ENCODE measurements at regions not wholly inside any gene's neighbourhood (a gene's known extent, or its start where the extent isn't known, plus 50 kb on each side); places are given as distances from the start of the nearest gene placed in this dataset.
A peak's percentile ranks its signal among the peaks of the same experiment; 100 is the strongest.
"Not testable (repeated sequence)": the region's sequence is repeated elsewhere in the genome, so short reads cannot be mapped to it uniquely, and the experiment has no call there.

DNA sequence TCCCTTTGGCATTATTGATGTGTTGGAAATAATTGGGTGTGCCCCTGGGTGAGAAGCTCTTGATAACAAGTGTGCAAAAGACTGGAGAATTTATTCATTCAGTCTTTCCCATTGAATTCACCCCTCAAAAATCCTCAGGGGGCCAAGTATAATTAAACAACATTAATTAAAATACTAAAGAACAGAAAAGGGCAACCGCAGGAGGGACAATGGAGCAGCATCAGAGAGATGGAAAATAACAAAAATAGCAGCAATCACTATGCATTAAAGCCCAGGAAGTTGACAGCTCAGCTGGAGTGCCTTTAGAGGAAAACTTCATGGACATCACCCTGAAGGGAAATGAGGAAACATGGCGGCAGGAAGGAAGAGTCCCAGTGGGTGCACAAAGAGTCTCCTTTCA lies 227.6 kb downstream of the MINAR1 start:
- no peak for DNase-seq

DNA sequence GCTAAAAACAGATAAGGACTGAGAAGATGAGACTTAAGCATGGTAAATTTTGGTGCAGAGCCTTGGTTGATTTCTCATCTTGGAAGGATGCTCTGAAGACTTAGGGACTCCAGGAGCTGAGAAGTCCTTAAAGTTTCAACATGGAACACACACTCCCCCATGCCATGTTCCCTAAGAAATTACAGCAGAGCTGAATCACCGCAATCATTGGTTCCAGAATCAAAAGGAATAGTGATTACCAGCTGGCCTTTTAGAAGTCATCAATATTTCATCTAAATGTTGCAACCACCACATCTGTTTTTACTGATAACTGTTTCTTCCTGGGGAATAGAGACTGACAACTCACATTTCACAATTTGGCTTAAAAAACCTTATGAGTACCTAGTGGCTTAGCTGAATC lies 229.3 kb downstream of the MINAR1 start:
- DNase-seq: no peak

DNA sequence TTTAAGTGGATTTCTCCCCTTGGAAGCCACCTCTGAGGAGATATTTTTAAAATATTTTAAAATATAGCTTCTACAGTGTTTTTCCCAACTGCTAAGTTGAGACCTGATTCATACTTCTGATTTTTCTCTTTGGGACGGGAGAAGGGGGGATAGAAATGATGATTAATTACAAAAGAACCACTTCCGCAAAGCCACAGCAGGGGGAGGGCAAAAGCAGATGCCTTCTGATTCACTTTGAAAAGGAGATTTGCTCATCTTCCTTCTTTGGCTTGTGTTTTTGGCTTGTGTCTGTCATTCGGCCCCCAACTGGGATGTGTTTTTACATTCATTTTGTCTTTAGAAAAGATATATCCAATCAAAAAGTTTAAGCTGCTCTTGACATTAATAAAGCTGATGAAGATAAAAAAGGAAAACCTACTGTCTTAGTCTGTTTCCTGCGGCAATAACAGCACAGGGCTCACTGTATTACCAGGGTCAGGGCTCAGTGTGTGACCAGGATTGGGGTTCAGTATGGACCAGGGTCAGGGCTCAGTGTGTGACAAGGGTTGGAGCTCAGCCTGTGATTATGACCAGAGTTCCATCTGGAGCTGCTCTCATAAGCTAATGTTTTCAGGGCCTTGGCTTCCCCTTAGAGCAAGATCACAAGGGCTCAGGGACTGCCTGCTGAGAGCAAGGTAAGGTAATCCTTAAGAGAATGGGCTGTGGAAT lies 223.2 kb downstream of the MTHFS start:
- DNase-seq: peak in 1 of 3 donors; percentile 70

DNA sequence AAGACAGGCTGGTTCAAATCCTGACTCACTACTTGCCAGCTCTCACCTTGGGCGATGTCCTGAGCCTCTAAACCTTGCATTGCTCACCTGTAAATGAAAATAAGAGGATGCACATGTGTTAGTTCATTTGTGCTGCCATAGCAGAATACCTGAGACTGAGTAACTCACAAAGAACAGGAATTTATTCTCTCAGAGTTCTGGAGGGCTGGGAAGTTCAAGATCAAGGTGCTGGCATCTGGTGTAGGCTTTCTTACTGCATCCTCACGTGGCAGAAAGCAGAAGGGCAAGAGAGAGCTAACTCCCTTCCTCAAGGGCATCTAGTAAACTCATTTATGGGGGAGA lies 222.7 kb downstream of the MTHFS start:
- no peak for DNase-seq

DNA sequence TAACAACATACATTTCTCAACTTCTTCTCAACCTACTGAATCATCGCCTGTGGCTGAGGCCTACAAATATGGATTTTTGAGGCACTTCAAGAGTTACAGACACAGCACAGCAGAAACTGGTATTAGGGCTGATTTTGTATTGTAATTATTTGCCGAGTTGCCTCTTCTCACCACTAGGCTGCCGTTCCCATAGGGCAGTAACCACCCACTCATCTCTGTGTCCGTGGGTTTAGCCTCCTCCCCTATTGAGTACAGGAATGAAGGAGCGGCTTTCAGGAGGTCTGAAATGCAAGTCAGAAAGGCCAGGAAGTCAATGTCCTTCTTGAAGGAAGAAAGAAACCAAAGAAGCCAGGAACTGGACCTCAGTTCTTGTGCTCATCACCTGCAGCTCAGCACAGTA lies 220.8 kb downstream of the MTHFS start:
- no peak for DNase-seq

DNA sequence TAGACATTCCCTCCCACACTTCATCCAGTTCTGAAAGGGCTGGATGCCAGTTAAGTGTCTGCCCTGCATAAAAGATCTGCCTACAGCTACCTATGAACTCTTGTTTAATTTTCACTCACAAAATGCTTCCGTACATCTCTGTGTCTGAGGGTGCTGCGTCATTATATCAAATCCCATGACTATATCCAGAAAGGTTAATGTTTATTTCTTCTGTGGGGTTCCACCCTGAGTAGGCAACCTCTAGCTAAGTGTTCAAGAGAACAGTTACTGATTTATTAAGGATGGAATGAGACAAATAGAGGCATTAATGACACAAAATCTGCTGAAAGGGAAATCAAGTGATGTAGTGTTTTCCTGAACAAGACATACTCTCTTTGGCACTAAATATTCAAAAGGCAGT lies 220.2 kb downstream of the MTHFS start:
- no peak for DNase-seq

DNA sequence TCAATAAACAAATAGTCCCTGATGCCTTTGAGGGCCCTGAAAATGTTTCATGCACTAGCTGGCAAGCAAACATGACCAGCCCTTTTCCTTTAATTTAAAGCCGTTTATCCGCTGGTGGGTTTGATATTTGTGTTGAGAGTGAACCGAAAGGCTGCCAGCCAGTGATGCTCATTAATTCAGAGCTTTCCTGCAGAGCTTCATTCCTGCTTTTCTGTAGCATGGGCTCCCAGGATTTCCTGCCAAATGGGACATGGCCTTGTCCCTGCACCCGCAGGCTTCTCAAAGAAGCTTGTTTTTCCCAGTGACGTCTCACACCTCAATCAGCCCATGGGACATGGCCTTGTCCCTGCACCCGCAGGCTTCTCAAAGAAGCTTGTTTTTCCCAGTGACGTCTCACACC lies 219.6 kb downstream of the MTHFS start:
- DNase-seq: no peak

DNA sequence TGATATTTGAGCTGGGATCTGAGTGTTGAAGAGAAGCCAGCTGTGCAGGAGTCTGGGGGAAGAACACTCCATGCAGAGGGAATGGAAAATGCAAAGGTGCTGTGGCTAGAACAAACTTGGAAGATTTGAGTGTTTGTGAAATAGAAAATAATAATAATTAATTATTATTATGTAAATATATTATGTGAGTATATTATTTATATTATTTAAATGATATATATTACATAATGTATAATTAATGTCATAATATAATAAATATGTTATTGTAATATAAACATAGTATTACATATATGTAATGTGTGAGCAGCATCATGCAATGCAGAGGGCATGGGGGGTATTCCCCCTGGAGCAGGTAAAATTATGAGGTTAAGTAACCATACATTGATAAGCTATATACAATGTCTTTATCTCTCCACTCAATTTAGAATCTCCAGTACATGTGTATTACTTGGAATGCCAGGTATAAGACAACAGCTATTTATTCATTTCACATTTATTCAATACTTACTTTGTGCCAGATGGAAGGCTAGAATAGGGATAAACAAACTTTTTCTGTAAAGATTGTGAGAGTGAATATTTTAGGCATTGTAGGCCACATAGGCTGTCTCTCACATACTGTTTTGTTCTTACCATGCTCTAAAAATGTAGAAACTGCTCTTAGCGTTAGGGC lies 218.6 kb downstream of the MTHFS start:
- DNase-seq: no peak

DNA sequence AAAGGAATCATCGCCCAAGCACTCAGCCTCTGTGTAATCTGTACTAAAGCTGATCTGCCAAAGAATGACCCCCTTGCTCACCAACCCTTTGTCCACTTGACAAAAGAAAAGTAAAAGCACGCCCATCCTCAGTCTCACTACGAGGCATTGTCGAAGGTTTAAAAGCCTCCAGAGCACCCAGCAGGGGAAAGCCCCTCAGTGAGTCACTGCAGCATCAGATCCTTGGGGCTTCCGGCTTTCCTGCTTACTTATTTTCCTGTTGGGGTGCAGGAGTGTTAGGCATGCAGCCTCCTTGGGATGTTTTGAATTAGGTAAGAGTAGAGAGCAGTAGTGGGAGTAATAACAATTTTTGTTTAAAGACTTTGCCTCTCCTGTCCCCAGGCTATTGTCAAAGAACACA lies 216.1 kb downstream of the MTHFS start:
- peak in 1 of 3 donors; percentile 68 for DNase-seq

DNA sequence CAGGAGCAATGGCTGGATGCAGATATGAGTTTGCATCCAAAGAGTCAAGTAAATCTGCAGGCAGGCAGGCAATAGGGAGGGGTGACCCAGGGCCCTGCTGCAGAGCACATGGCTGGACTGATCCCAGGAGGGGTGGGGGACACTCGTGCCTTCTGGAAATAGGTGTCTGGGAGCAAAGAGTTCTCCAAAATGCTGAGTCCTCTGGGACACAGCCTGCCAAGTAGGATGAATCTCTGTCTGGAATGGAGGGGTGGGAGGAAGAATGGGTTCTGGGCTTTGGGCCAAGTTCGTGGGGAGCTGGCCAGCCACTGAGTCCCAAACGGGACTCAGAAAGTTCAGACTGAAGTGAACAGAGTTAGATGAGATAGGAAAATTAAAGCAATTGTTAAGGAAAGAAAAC lies 214.5 kb downstream of the MTHFS start:
- DNase-seq: peak; percentile 68 to 84 (median 83)

DNA sequence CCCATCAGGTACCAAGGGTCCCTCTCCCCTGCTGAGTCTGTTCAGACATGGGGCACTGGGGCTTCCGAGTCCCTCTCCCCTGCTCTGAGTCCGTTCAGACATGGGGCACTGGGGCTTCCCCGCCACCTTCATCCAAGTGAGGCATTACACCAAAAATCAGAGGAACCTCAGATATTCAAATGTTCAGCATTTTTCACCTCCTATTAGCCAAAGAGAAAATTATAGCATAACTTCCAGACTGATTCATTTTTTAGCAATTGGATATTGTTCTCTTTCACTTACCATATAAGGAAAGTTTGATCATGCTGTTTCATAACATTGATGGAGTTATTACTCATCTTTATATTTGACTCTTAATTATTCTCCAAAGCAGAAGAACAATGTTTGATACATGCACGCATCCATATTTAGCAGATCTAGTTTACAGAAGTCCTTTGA lies 213.9 kb downstream of the MTHFS start:
- DNase-seq: peak in 1 of 3 donors; percentile 65

DNA sequence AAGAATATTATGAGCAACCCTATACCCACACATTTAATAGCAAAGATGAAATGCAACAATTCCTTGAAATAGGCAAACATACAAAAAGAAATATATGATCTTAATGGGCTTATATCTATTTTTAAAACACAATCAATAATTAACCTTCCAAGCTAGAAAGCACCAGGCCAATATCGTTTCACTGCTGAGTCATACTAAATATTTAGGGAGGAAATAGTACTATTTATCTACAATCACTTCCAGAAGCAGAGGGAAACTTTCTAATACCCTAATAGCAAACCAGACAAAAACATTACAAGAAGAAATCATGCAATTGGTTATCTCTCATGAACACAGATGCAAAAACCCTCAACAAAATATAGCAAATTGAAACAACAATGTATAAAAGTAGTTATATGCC lies 207.8 kb downstream of the MTHFS start:
- no peak for DNase-seq

DNA sequence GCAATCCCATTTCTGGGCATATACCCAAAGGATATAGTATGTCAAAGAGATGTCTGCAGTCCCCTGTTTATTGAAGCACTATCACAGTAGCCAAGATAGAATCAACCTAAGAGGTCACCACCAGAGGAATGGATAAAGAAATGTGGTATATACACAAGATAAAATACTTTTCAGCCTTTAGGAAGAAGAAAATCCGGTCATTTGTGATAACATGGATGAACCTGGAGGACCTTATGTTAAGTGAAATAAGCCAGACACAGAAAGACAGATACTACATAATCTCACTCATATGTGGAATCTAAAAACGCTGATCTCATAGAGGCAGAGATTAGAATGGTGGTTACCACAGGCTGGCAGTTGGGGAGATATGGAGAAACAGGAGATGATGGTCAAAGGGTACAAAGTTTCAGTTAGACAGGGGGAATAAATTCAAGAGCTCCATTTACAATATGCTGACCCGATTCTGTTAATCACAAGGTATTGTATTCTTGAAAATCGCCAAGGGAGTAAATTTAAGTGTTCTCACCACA lies 195.8 kb downstream of the MTHFS start:
- DNase-seq: no peak

DNA sequence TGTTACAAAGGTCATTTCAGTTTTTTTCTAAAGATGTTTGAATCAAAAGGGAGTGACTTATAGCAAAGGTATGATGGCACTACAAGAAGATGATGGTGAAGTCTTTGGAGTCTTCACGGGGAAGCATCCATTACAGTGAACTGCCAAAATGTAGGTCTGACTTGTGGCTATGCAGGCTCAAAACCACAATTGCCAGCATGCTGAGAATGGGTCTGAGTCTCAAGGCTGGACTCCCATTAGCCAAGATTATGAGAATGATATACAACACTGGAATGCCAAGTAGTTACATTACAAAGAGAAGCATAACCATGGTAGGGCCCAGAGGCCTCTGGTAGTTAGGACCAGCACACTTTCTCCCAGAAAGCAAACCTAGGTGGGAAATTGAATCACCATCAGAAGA lies 194.2 kb downstream of the MTHFS start:
- DNase-seq: no peak

DNA sequence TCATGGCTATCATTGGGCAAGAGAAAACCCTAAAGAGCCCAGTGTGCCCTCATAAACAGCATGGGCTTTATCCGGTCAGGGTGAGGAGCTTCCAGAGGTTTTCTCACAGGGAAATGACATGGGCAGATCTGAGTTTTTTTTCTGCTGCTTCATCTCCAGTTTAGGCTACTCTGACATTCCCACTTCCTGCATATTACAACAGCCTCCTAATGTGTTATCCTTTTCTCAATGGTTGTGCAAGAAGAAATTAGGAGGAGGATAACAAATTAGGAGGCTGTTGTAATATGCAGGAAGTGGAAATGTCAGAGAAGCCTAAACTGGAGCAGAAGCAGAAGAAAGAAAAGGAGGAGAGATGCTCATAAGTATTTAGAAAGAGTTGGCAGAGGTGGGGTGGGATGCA lies 175.6 kb downstream of the MTHFS start:
- no peak for DNase-seq

DNA sequence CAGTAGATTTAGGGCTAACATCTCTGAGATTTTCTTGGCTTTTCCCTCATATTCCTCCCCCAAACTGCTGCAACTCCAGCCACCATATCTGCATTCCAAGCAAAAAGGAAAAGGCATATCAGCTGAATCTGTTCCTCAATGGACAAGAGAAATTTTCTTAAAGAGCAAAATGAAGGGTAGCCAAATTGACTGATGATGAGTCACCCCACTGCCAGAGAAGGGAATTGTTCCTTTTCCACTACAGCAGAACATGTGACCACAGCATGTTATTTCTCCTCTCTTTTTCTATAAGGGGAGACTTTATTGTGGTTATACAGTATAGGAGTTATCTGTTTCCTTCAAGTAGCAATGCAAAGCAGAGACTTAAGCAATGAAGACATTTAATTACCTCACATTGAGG lies 172.5 kb downstream of the MTHFS start:
- peak in 1 of 3 donors; percentile 41 for DNase-seq

DNA sequence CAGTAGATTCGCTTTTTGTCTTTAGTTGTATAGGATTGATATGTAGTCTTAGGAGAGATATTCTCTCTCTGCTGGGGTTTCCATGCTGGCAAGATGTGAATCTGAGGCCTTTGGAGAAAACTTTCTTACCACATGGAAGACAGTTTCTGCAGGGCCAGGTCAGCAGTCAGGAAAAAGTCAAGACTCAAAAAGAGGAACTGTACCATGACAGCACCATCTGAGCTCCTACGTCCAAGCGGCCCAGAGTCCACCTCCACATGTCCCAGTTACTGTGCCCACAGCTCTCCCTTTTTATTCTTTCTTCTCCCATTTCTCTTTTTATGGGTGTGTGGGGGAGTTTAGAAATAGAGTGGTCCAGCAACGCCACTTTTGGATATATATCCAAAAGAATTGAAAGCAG lies 172.0 kb downstream of the MTHFS start:
- no peak for DNase-seq

DNA sequence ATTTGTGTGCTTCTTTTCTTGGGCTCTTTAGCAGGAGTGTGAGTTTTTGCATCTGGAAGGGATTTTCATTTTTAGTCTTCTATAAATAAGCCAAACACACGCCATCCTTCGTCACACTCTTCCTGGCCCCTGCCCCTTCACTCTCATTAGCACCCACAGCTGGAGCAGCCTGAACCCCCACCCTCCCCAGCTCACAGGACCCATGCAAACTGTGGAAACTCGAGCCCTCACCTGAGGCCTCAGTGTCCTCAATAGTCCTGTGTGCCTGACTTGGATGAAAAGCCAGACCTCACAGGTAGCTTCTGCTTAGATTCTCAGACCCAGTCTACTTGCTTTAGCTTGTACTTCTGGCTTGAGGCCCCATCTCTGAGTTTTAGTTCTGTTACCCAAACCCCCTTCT lies 167.9 kb downstream of the MTHFS start:
- DNase-seq: no peak

DNA sequence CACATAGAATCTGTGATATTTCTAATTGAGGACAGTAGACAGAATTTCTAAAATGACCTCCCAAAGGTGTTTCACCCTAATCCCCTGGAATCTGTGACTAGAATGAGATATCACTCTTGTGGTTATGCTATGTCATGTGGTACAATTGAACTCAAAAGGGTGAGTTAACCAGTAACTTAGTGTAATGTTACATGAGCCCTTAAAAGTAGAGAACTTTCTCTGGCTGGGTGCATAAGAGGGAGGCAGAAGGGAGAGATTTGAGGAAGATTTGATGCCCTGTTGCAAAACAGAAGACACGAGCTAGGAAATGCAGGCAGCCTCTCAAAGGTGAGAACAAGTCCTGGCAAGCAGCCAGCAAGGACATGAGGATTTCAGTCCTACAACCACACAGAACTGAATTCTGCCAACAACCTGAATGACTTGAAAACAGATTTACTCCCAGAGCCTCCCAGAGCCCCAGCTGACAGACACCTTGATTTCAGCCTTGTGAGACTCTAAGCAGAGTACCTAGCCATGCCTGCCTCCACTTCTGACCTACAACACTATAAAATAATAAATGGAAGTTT lies 160.3 kb downstream of the MTHFS start:
- DNase-seq: no peak

DNA sequence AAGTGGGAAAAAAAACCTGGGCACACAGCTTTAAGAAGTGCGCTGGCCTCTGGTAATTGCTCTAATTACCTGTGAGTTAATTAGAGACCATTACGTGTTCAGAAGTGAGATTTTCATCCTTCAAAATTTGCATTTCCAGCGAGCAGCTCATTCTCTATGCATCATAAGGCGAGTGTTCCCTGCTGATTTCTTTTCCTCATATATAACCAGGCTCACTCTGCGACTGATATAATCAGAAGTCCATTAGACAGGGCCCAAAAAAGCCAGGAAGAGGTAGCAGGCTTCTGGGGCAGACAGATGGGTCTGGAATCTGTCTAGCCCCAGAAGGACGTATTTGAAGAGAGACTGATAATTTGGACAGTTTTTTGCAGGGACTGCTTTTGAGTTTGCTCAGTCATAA lies 158.7 kb downstream of the MTHFS start:
- no peak for DNase-seq

DNA sequence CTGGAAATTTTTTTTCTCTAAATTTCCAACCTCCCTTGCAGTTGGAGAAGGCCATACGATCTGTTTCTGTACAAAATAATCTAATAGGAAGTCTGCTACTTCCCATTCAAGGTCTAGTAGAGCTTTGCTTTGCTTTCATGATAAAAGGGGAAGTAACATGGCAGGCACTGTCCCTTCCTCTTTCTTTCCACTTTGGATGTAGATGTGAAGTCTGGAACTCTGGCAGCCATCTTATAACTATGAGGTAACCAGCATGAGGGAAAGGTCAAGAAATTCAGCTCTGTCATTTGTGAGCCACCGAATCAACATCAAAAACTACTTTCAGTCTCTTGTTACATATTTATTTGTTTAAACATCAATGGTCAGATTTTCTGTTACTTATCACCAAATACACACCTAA lies 156.3 kb downstream of the MTHFS start:
- no peak for DNase-seq

DNA sequence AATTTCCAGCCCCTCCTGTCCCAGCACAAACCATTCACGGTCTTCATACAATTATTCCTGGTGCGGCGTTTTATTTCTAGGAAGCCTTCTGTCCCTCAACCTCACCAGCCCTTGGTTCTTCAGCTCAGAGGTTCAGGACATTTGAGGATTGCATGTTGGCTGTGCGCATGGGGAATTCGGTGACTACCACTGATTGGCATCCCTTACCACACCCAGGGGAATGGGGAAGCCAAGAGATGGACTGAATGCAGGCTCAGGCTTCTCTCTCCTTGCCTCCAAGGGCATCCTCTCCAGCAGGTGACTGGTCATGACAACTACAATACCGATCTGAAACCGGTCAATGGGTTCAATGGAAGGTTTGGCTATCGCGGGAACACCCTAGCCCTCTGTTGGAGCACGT lies 153.8 kb downstream of the MTHFS start:
- DNase-seq: no peak

DNA sequence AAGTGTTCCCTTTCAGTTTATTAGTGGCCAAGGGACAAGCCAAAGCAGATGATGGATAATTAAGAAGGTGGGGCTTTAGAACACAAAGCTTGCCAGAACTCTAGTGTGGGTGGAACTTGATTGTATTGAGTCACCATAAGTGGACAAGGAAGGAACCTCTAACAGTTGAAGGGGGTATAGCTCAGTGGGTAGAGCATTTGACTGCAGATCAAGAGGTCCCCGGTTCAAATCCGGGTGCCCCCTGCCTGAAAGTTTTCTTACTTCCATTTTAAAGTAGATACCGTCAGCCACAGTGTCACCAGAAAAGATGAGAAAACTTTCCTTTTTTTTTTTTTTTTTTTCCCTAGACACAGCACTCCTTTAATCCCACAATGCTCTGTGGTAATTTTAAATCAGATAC lies 152.3 kb downstream of the MTHFS start:
- DNase-seq: not testable (repeated sequence)

Measured in muscle of back (tissue), 3 donors.